Right atrium auricular region (tissue), 2 donors: ENCODE measurements at regions not wholly inside any gene's neighbourhood (a gene's known extent, or its start where the extent isn't known, plus 50 kb on each side); places are given as distances from the start of the nearest gene placed in this dataset.

Experiments used
- DNase-seq: peaks from one replicate; pipeline ENCODE4 v3.0.0-alpha.2; 2019; ENCODE audit warnings: low spot score
- H3K27ac ChIP-seq, 2 donors: fragments of 200-600 bp; sonication (generic); 1 replicate in 1 of 2; 2 replicates in 1 of 2; pipeline ENCODE4 v1.5.1; 2016 to 2019
- H3K27me3 ChIP-seq, 2 donors: fragments of 200-600 bp; sonication (generic); one replicate each; pipeline versions ENCODE4 v1.5.1 to v1.6.0; 2017 to 2019
- H3K36me3 ChIP-seq: fragments of 200-600 bp; sonication (generic); one replicate; pipeline ENCODE4 v1.5.1; 2016
- H3K4me1 ChIP-seq, 2 donors: fragments of 200-600 bp; sonication (generic); one replicate each; pipeline versions ENCODE4 v1.5.1 to v1.6.0; 2017 to 2019
- H3K4me3 ChIP-seq, 2 donors: fragments of 200-600 bp; sonication (generic); 1 replicate in 1 of 2; 2 replicates in 1 of 2; pipeline ENCODE4 v1.5.1; 2017 to 2019; ENCODE audit warnings: mild to moderate bottlenecking in 1 of 2, moderate library complexity in 1 of 2
- H3K9me3 ChIP-seq, 2 donors: fragments of 200-600 bp; sonication (generic); one replicate each; pipeline ENCODE4 v1.5.1; 2019
- TF ChIP-seq, protein P1 (sequence below), 2 donors: fragments of 200-600 bp; sonication (generic); IDR thresholded peaks; one replicate each; pipeline ENCODE4 v1.5.1; 2019; ENCODE audit warnings: antibody characterized with exemption in 2 of 2

DNA sequence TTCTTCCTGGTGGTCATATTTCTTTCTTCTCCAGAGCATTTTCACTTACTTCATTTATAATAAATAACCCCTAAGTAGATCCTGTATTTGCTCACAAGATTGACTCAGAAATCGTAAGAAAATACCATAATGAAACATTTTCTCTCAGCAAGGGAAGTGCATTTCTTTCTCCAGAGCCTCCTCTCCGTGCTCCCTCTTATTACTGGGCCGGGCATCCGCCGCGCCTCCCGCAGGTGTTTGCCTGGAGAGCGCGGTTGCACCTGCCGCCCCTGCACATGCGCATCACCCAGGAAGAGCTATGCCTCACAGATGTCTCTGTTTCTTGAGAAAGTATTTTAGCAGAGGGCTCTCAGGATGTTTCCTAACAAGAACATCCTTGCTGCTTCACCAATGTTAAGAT lies 509.2 kb downstream of the TCERG1L start:
- TF ChIP-seq, protein P1, sequence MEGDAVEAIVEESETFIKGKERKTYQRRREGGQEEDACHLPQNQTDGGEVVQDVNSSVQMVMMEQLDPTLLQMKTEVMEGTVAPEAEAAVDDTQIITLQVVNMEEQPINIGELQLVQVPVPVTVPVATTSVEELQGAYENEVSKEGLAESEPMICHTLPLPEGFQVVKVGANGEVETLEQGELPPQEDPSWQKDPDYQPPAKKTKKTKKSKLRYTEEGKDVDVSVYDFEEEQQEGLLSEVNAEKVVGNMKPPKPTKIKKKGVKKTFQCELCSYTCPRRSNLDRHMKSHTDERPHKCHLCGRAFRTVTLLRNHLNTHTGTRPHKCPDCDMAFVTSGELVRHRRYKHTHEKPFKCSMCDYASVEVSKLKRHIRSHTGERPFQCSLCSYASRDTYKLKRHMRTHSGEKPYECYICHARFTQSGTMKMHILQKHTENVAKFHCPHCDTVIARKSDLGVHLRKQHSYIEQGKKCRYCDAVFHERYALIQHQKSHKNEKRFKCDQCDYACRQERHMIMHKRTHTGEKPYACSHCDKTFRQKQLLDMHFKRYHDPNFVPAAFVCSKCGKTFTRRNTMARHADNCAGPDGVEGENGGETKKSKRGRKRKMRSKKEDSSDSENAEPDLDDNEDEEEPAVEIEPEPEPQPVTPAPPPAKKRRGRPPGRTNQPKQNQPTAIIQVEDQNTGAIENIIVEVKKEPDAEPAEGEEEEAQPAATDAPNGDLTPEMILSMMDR (IDR thresholded peaks at IDR 0.05): no peak
- Histone ChIP-seq H3K9me3 (no peaks in the 10 kb centered on the region), H3K27ac (no peak overlapping the region), H3K4me1 (no peaks in the 10 kb centered on the region), H3K27me3 (no peaks in the 10 kb centered on the region), H3K36me3 (no peaks in the 10 kb centered on the region), H3K4me3 (no peak overlapping the region)
- no peak for DNase-seq

DNA sequence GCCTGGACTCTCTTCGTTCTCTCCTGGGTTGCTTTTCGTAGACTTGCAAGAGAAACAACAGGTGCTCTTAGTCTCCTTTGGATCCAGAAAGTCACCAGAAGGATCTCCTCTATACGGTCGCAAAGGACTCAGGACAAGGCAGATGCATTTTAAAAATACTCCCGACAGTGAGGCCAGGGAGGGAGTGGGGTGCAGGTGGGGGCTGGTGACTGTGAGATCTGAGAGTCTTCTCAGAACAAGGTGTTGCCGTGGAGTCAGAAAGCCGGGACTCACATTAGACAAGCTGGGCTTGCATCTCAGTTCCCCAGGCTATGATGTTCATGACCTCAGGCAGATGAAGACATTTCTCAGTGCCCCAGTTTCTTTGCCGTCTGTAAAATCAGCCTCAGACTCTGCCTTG lies 507.2 kb downstream of the TCERG1L start:
- no peak overlapping the region for H3K4me3 ChIP-seq
- TF ChIP-seq, protein P1 (IDR thresholded peaks at IDR 0.05): no peak
- H3K9me3 ChIP-seq: no peaks in the 10 kb centered on the region
- no peak for DNase-seq
- no peaks in the 10 kb centered on the region for H3K4me1 ChIP-seq
- no peaks in the 10 kb centered on the region for H3K36me3 ChIP-seq
- H3K27ac ChIP-seq: no peak overlapping the region
- H3K27me3 ChIP-seq: no peaks in the 10 kb centered on the region

DNA sequence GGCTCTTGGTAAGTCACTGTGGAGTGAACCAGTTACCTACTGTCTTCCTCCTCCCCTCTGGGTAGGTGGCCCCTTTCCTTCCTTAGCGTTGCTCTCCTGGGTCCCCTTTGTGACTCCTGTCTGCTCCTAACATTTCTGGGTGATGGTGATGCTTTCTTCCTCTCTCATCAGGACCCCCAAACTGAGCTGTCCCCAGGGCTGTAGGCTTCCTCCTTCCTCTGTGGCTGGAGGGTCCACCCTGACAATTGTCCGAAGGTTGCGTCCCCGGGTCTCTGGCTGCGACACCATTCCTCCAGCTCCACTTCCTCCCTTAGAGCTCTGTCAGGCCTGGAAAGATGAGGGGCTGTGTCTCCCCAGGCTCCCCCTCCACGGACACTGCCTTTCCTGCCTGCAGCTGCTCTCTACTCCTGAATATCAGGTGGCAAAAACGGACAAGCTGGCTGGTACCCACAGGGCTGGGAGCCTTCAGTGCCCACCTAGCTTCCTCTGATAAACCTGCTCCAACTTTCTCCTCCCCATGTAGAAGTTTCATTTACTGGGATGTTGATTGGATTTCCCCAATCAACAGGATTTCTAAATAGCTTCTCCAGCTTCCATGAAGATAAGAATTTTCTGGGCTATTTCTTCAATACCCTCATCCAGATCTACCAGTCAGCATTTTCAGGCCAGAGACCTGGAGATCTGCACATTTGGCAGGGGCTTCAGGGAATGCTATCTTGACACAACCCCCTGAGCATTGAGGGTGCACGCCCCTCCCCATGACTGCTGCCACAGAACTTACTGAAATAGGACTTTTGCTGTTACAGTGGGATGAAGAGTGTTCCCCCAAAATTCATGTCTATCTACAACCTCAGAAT lies 506.5 kb downstream of the TCERG1L start:
- DNase-seq: no peak
- no peaks in the 10 kb centered on the region for H3K4me1 ChIP-seq
- H3K36me3 ChIP-seq: no peaks in the 10 kb centered on the region
- H3K9me3 ChIP-seq: no peaks in the 10 kb centered on the region
- TF ChIP-seq, protein P1 (IDR thresholded peaks at IDR 0.05): no peak
- no peak overlapping the region for H3K27ac ChIP-seq
- no peaks in the 10 kb centered on the region for H3K27me3 ChIP-seq
- no peak overlapping the region for H3K4me3 ChIP-seq

DNA sequence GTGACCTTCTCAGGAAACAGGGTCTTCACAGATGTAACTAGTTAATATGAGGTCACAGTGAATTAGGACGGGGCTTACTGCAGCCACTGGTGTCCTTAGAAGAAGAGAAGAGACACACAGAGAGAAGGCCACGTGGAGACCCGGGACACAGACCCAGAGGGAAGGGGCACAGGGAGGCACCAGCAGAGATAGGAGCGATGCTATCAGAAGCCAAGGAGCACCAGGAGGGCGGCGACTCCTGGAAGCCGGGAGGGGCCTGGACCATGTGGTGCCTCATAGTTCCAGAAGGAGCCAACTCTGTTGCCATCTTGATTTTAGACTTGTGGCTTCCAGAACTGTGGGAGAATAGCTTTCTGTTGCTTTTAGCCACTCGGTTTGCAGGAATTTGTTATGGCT lies 505.9 kb downstream of the TCERG1L start:
- no peaks in the 10 kb centered on the region for H3K4me1 ChIP-seq
- no peak for DNase-seq
- H3K9me3 ChIP-seq: no peaks in the 10 kb centered on the region
- no peak overlapping the region for H3K4me3 ChIP-seq
- no peak overlapping the region for H3K27ac ChIP-seq
- H3K36me3 ChIP-seq: no peaks in the 10 kb centered on the region
- H3K27me3 ChIP-seq: no peaks in the 10 kb centered on the region
- TF ChIP-seq, protein P1 (IDR thresholded peaks at IDR 0.05): no peak

DNA sequence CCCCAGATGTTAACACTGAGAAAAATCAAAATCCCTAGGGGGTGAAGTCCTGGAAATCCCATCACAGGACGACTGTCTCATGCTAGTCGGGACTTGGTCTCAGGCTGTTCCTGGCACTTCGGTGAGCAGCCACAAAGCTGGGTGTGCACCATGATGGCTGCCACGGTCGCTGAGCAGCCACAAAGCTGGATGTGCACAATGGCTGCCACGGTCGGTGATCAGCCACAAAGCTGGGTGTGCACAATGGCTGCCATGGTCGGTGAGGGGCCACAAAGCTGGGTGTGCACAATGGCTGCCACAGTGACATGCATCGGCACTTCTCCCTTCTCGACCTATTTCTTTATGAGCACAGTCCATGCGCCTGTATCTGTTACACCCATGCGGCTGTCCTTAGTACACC lies 505.1 kb downstream of the TCERG1L start:
- H3K27me3 ChIP-seq: no peaks in the 10 kb centered on the region
- peak; percentile 46 for DNase-seq
- no peaks in the 10 kb centered on the region for H3K9me3 ChIP-seq
- no peak overlapping the region for H3K4me3 ChIP-seq
- no peaks in the 10 kb centered on the region for H3K4me1 ChIP-seq
- no peak overlapping the region for H3K27ac ChIP-seq
- TF ChIP-seq, protein P1 (IDR thresholded peaks at IDR 0.05): no peak
- no peaks in the 10 kb centered on the region for H3K36me3 ChIP-seq

DNA sequence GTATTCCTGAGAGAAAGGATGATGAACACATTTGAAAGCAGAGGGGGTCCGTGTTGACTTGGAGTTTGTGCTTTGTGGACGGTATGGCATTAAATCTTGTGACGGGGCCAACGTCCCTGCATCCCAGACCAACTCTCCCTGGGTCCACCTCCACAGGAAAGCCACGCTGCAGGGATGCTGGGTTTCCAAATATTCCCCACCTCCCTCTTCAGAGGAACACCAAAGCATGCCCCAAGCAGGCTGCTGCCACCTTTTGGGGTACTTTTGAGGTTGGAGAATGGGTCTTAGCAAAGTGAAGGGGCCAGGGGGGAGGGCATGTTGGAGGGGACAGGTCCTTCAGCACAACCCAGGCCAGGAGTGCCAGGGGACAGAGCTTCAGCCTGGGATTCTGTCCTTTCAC lies 504.4 kb downstream of the TCERG1L start:
- no peaks in the 10 kb centered on the region for H3K9me3 ChIP-seq
- DNase-seq: peak; percentile 44
- no peak overlapping the region for H3K4me3 ChIP-seq
- no peak overlapping the region for H3K27ac ChIP-seq
- TF ChIP-seq, protein P1 (IDR thresholded peaks at IDR 0.05): no peak
- H3K4me1 ChIP-seq: no peaks in the 10 kb centered on the region
- H3K27me3 ChIP-seq: no peaks in the 10 kb centered on the region
- H3K36me3 ChIP-seq: no peaks in the 10 kb centered on the region
